Chondrocyte (in vitro differentiated cells): ENCODE measurements at regions not wholly inside any gene's neighbourhood (a gene's known extent, or its start where the extent isn't known, plus 50 kb on each side); places are given as distances from the start of the nearest gene placed in this dataset.

Experiments used
- DNase-seq: peaks from one replicate; pipeline ENCODE4 v3.0.0; 2021; ENCODE audit warnings: mixed read lengths, low spot score
- H3K27ac Mint-ChIP-seq: one replicate; pipeline ENCODE4 v1.8.0; 2021; ENCODE audit warnings: mild to moderate bottlenecking, moderate library complexity, mixed read lengths; ENCODE audit not compliant: unreplicated experiment
- H3K27me3 Mint-ChIP-seq: 2 replicates; pipeline ENCODE4 v1.8.0; 2021; ENCODE audit warnings: low read depth, mixed read lengths
- H3K36me3 Mint-ChIP-seq: 2 replicates; pipeline ENCODE4 v1.8.0; 2021; ENCODE audit warnings: low read depth, mixed read lengths
- H3K4me1 Mint-ChIP-seq: 2 replicates; pipeline ENCODE4 v1.8.0; 2021; ENCODE audit warnings: low read depth, mild to moderate bottlenecking, mixed read lengths
- H3K4me3 Mint-ChIP-seq: one replicate; pipeline ENCODE4 v1.8.0; 2021; ENCODE audit warnings: mild to moderate bottlenecking, moderate library complexity, mixed read lengths; ENCODE audit not compliant: unreplicated experiment
- H3K9me3 Mint-ChIP-seq: 2 replicates; pipeline ENCODE4 v1.8.0; 2021; ENCODE audit warnings: low read depth, mixed read lengths
- TF ChIP-seq, protein P1 (sequence below): fragments of 200-600 bp; sonication (generic); IDR thresholded peaks from 2 replicates; pipeline ENCODE4 v1.5.0; 2021; ENCODE audit warnings: antibody characterized with exemption, mild to moderate bottlenecking, moderate library complexity

DNA sequence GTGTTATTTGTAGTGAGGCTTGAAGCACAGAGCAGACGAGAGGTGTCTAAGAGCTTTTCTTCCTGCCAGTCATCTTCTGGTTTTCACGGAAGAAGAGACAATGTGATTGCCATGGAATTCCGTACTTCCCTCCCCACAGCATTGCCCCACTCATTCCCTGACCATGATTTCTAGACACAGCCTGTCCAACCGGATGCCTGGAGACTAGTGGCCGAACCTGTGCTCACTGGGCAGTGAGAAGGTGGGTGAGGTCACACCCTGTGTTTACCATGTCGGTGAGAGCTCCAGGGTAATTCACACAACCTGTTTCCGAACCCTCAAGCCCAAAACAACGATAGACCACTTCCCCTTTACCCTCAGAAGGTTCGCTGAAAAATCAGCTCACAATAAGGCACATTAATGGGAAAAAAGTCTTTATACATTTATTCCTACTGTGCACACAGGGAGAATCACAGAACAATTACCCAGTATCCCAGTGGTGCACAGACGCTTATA lies 271.9 kb upstream of the FMN2 start:
- DNase-seq = no peak
- Mint-ChIP-seq H3K4me1 (peaks cover 8% of the 10 kb centered on the region), H3K9me3 (no peaks in the 10 kb centered on the region), H3K36me3 (no peaks in the 10 kb centered on the region), H3K27me3 (no peaks in the 10 kb centered on the region), H3K4me3 (no peak overlapping the region), H3K27ac (no peak overlapping the region)
- TF ChIP-seq, protein P1, sequence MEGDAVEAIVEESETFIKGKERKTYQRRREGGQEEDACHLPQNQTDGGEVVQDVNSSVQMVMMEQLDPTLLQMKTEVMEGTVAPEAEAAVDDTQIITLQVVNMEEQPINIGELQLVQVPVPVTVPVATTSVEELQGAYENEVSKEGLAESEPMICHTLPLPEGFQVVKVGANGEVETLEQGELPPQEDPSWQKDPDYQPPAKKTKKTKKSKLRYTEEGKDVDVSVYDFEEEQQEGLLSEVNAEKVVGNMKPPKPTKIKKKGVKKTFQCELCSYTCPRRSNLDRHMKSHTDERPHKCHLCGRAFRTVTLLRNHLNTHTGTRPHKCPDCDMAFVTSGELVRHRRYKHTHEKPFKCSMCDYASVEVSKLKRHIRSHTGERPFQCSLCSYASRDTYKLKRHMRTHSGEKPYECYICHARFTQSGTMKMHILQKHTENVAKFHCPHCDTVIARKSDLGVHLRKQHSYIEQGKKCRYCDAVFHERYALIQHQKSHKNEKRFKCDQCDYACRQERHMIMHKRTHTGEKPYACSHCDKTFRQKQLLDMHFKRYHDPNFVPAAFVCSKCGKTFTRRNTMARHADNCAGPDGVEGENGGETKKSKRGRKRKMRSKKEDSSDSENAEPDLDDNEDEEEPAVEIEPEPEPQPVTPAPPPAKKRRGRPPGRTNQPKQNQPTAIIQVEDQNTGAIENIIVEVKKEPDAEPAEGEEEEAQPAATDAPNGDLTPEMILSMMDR = no peak

DNA sequence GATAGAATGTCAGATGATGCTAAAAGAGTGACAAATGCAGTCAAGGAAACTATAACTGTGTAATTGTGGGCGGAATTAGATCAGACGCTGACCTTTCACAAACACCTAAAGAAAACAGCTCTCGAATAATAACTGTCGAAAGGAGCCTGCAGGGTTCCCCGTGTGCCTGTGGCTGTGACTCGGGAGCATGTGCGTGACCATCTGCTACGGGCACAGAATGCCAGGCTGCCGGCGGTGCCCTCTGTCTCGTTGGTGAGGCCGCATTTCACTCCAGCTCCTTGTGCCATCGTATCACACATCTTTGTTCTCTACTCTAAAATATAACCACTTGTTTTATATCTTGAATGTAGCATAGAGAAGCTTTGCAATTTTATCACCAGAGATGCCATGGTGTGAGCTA lies 267.8 kb upstream of the FMN2 start:
- H3K27me3 Mint-ChIP-seq = peaks cover 10% of the 10 kb centered on the region
- no peaks in the 10 kb centered on the region for H3K4me1 Mint-ChIP-seq
- H3K36me3 Mint-ChIP-seq = no peaks in the 10 kb centered on the region
- DNase-seq = no peak
- no peak overlapping the region for H3K4me3 Mint-ChIP-seq
- H3K27ac Mint-ChIP-seq = no peak overlapping the region
- TF ChIP-seq, protein P1 = no peak
- H3K9me3 Mint-ChIP-seq = no peaks in the 10 kb centered on the region

DNA sequence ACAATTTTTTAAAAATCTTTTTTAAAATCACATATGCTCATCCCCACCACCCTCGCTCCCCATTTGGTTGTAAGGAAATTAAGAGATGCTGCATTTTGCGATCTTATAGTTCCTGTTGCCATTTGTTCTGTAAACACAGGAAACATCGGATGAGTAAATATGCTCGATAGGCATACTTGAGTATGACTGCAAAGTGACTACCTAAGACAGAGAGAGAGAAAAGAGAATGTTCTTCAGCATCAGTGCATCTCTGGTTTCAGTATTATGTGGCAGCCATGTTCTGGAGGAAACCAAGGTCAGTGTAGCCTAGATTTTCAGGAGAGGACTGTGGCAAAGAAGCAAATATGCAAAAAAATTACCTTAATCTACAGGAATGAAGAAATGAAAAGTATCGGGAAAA lies 265.5 kb upstream of the FMN2 start:
- Mint-ChIP-seq H3K27ac (no peak overlapping the region), H3K27me3 (peaks cover 11% of the 10 kb centered on the region), H3K36me3 (no peaks in the 10 kb centered on the region), H3K9me3 (no peaks in the 10 kb centered on the region), H3K4me1 (no peaks in the 10 kb centered on the region), H3K4me3 (no peak overlapping the region)
- TF ChIP-seq, protein P1 = no peak
- no peak for DNase-seq

DNA sequence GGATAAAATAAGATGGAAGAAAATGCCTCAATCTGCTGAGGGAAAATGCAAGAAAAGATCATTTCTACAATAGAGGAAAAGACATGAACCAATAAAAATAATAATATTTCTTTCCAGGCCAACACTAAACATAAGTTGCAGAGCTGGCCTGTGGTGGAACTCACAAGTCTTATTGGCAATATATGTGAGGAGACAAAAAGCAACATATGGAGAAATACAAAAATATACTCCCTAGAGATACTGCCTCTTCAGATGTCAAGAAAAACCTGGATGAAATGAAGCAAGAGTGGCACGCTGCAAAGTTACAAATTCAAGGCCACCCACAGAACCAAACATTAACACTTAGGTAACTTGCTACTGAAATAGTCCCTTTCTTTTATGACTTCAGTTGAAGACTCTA lies 264.9 kb upstream of the FMN2 start:
- Mint-ChIP-seq H3K27me3 (peaks cover 11% of the 10 kb centered on the region), H3K27ac (no peak overlapping the region), H3K4me3 (no peak overlapping the region), H3K4me1 (no peaks in the 10 kb centered on the region), H3K36me3 (no peaks in the 10 kb centered on the region), H3K9me3 (no peaks in the 10 kb centered on the region)
- DNase-seq = no peak
- TF ChIP-seq, protein P1 = no peak

DNA sequence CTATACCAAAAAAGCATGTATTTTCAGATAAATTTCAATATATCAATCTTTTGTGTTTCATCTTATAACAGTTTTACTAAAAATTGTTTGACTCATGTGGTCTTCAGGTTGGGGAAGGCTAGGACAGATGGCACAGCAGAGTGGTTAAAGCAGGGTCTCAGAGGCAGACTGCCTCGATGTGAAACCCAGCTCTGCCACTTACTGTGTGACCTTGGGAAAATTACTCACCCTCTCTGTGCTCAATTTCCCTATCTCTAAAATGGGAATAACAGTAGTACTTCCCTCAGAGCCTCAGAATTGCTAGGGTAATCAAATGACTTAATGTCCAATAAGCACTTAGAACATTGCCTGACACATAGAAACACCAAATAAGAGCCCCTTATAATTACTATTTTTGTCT lies 262.1 kb upstream of the FMN2 start:
- TF ChIP-seq, protein P1 = no peak
- Mint-ChIP-seq H3K27ac (no peak overlapping the region), H3K4me1 (no peaks in the 10 kb centered on the region), H3K9me3 (no peaks in the 10 kb centered on the region), H3K4me3 (no peak overlapping the region), H3K36me3 (no peaks in the 10 kb centered on the region), H3K27me3 (peaks cover 20% of the 10 kb centered on the region)
- DNase-seq = no peak
